HEK293 (cell line): ENCODE measurements at regions not wholly inside any gene's neighbourhood (a gene's known extent, or its start where the extent isn't known, plus 50 kb on each side); places are given as distances from the start of the nearest gene placed in this dataset.

ENCODE experiments used
- FEZF1 ChIP-seq: fragments of 450-650 bp; formaldehyde crosslinking; IDR thresholded peaks from 2 replicates; pipeline ENCODE4 v1.5.1; 2016; ENCODE audit warnings: missing biosample characterization, missing genetic modification characterization
- GFI1B ChIP-seq: fragments of 450-650 bp; formaldehyde crosslinking; IDR thresholded peaks from 2 replicates; pipeline ENCODE4 v1.5.1; 2016; ENCODE audit warnings: missing biosample characterization, missing genetic modification characterization
- KLF10 ChIP-seq: fragments of 450-650 bp; IDR thresholded peaks from 2 replicates; pipeline ENCODE4 v1.5.1; 2018; ENCODE audit warnings: missing biosample characterization, mild to moderate bottlenecking, missing genetic modification characterization
- KLF16 ChIP-seq: fragments of 450-650 bp; formaldehyde crosslinking; IDR thresholded peaks from 2 replicates; pipeline ENCODE4 v1.5.1; 2017; ENCODE audit warnings: missing biosample characterization, missing genetic modification characterization
- RBAK ChIP-seq: fragments of 450-650 bp; formaldehyde crosslinking; IDR thresholded peaks from 2 replicates; pipeline ENCODE4 v1.5.1; 2016; ENCODE audit warnings: missing biosample characterization, missing genetic modification characterization
- ZNF510 ChIP-seq: fragments of 450-650 bp; formaldehyde crosslinking; IDR thresholded peaks from 2 replicates; pipeline ENCODE4 v1.5.1; 2018; ENCODE audit warnings: mild to moderate bottlenecking, missing genetic modification characterization, missing biosample characterization; ENCODE audit not compliant: insufficient replicate concordance
- TF ChIP-seq, protein P1 (sequence below): fragments of 450-650 bp; formaldehyde crosslinking; IDR thresholded peaks from 2 replicates; pipeline ENCODE4 v1.5.1; 2016; ENCODE audit warnings: missing biosample characterization, missing genetic modification characterization
- TF ChIP-seq, protein P2 (sequence below): sonication (generic); formaldehyde crosslinking; IDR thresholded peaks from 2 replicates; pipeline ENCODE4 v1.8.1; 2022; ENCODE audit warnings: mild to moderate bottlenecking, moderate library complexity, missing genetic modification reagents

DNA sequence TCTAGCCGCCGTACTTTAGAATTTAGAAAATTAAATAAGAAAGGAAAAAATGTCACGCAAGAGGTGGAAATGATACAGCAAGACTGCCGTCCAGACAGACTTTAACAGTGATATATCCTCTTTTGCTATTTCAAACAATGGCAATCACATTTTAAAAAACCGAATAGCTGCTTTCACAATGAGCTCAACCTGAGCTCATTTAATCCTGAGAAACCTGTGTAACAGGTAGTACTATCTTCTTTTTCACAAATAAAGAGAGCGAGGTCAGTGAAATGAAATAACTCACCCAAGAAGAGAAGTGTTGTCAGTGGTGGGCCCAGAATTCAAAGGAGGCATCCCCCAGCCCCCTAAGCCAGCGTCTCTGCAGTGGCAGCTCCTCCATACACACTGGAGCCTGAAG lies 60.7 kb upstream of the DAPL1 start:
- TF ChIP-seq RBAK (tag by site-specific recombination) (no peak), ZNF510 (no peak), FEZF1 (tag by site-specific recombination) (no peak), GFI1B (tag by site-specific recombination) (no peak), KLF16 (tag by site-specific recombination) (no peak), KLF10 (tag by site-specific recombination) (no peak)
- TF ChIP-seq, protein P1, sequence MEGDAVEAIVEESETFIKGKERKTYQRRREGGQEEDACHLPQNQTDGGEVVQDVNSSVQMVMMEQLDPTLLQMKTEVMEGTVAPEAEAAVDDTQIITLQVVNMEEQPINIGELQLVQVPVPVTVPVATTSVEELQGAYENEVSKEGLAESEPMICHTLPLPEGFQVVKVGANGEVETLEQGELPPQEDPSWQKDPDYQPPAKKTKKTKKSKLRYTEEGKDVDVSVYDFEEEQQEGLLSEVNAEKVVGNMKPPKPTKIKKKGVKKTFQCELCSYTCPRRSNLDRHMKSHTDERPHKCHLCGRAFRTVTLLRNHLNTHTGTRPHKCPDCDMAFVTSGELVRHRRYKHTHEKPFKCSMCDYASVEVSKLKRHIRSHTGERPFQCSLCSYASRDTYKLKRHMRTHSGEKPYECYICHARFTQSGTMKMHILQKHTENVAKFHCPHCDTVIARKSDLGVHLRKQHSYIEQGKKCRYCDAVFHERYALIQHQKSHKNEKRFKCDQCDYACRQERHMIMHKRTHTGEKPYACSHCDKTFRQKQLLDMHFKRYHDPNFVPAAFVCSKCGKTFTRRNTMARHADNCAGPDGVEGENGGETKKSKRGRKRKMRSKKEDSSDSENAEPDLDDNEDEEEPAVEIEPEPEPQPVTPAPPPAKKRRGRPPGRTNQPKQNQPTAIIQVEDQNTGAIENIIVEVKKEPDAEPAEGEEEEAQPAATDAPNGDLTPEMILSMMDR (tag by site-specific recombination), result no peak
- TF ChIP-seq, protein P2, sequence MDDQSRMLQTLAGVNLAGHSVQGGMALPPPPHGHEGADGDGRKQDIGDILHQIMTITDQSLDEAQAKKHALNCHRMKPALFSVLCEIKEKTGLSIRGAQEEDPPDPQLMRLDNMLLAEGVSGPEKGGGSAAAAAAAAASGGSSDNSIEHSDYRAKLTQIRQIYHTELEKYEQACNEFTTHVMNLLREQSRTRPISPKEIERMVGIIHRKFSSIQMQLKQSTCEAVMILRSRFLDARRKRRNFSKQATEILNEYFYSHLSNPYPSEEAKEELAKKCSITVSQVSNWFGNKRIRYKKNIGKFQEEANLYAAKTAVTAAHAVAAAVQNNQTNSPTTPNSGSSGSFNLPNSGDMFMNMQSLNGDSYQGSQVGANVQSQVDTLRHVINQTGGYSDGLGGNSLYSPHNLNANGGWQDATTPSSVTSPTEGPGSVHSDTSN (CRISPR knock-in tag), result no peak
